NOMO-1 (cell line): ENCODE measurements at regions not wholly inside any gene's neighbourhood (a gene's known extent, or its start where the extent isn't known, plus 50 kb on each side); places are given as distances from the start of the nearest gene placed in this dataset.
"Not testable (repeated sequence)": the region's sequence is repeated elsewhere in the genome, so short reads cannot be mapped to it uniquely, and the experiment has no call there.

ENCODE experiments used
- DNase-seq, 2 experiments: peaks; one replicate each; lab custom pipeline; 2025; ENCODE audit not compliant: unreplicated experiment in 2 of 2; lab: John Stamatoyannopoulos, UW

DNA sequence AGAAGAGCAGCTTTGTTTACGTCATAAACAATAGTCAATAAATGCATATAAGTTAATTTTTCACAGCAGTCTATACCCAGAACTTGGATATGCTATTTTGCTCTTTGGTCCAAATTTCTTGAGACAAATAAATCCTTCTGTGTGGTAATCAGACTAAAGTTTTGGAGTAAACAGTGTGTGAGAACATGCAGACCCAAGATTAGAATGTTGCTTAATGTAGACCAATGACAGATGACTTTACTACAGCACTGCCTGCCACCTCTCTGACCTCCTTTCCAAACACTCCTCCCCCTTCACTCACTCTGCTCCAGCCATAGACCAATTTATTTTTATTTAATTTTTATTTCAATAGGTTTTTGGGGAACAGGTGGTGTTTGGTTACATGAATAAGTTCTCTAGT is 115.3 kb upstream of the TANK start:
- DNase-seq: no peak

DNA sequence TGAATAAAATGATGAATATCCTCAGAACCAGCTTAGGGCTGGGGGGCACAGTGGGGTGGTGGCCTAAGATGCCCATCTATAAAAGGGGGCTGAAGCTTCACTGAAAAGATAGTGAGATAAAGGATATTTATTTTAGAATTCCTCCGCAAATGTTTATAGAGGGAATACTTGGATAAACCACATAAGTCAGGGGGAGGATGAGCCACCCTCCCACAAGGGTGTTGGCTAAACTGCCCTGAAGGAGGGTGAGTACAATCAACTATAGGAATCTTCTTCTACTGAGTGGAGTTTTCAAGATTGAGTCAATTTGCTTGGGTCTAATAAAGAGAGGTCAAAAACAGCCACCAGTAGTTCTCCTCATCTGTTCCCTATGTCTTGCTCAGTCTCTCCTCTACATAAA is 114.5 kb upstream of the TANK start:
- DNase-seq: no peak

DNA sequence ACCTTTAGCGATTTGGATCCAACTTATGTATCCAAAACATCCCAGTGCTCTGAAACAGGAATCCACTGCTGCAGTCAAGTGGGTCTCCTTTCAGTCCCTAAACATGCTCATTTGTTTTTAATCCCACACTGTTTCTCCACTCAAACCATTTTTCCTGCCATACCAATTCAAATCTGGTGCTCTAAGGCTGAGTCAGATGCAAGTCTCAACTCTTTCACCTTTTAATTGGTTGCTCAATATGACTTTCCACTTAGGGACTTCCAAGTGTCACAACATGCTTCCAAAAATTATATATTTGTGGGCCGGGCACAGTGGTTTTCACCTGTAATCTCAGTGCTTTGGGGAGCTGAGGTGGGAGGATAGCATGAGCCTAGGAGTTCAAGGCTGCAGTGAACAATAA is 113.4 kb upstream of the TANK start:
- DNase-seq: no peak

DNA sequence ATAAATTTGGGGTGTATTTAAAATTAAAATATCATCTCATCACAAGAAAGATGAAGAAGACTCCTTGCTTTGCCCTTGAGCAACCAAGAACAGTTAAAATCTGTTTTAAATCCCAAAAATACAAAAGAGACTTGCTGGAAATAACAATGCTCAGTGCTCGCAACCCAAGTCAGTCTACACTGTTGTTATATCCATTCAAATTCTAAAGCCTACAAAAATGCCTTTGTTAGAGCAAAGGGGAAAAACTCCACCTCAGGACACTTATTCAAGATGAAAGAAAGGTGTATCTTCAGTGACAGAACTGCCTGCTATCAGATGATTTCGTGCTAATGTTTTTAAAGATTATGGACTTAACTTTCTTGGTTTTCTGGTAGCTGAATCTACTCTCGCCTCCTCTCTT is 111.9 kb upstream of the TANK start:
- no peak for DNase-seq

DNA sequence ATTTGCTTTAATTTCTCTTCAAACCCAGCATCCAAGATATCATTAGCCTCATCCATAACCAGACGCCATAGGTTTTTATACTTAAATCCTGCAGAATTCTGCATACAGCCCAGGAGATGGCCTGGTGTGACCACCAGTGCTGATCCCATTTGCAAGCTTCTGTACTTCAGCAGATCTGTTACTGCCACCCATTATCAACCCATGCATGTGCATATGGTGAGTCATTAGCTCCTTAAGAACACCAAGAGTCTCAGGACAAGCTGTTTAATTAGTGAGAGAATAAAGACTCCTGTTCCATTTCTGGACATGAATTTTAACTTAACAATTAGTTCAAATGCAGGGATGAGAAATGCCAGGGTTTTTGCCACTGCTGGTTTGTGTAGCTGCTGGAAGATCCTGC is 110.7 kb upstream of the TANK start:
- no peak for DNase-seq

DNA sequence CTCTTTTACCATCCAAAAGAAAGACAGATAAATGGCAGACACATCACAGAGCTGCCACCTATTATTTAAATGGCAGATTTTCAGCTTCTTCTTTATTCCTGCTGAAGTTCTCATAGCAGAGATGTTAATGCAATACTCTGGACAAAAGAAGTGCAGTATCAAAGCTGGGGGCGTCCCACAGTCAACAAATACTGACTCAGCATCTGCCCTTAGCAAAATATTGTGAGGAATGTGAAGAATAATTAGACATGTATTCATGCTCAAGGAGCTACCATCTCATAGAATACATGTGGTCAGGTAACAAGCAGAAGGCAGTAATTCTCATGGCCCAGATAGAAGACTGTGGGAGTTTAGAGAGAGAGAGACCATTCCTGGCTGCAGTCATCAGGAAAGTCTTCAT is 108.0 kb upstream of the TANK start:
- no peak for DNase-seq

DNA sequence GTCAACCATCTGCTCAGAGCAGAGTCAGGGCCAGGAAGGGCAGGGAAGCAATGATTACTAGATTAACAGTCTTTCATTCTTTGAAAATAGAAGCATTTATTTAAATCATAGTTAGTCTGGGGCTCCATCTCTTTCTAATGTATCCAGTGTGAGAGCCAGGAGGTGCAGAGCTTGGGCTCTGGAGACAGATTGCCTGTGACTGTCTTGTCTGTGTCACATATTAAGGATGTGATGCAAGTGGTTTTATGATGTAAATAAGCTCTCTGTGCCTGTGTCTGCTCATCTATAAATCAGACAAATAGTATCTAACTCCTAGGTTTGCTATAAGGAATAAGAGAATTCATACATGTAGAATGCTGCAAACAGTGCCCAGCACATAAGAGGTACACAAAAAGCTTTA is 104.9 kb upstream of the TANK start:
- no peak for DNase-seq

DNA sequence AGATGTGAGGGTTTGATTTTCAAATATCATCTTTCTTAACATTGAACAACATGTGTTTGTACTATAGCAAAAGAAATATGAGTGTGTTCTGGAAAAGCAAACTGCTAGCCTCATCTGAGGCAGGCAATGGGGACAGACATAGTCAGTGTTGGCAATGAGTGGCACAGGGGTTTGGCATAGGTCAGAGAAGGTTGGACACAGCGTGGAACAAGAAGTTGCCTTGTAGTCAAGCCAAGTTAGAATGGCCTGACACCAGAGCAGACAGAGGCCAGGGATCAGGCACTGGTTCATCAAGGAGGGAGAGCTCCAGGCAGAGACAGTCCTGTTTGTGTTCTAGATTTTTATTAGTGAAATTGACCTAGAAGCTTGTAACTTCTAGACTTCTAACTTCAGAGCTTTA is 100.8 kb upstream of the TANK start:
- no peak for DNase-seq

DNA sequence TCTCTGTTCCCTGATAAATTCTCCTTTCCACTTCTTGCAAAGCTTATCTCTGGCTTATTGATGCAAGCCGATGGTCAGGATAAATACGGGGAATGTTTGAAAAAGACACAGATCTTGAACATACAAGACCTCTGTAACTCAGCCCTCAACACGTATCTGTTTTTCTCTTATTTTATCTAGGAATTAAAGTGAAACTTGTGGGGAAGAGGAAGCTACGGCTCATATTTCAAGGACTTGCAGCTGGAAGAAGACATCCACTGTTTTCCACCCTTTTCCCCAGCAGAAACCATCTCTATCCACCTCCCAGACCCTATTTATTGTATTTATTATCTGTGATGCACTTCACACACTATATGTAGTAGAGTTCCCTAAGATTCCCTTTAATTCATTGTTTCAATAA is 98.4 kb upstream of the TANK start:
- DNase-seq: no peak

DNA sequence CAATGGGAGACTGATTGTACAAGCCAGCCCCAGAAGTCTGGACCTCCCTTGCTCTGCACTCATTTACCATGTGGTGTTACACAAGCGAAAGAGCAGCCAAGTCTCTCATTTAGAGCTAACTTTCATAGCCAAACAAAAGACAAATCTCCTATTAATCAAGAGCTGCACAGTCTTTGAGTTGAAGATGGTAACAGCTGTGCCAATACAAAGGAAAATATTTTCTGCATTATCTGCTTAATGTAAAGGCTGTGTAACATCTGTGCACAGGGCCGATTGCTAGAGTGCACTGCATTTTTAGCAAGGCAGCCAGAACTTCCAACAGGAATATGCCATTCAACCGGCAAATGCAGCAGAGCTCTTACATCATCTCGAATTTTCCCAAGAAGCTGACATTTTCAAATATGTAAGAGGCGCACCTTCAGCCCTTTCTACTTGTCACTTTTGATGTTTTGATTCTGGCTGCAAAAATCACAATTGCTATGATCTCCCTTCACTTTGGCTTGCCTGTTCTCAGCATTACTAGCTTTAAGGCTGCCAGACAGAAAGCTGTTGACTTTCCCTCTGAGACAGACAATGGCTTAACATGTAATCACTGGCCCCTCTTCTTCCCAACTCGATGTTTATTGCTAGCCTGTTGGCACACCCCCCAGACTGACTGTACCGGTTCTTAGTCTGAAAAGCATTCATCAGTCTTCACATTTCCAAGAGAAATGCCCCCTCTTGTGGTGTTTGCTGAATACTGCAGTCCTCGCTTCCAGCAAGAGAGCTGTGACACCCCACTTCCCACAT is 96.9 kb upstream of the TANK start:
- peak; percentile 5 to 56 for DNase-seq

DNA sequence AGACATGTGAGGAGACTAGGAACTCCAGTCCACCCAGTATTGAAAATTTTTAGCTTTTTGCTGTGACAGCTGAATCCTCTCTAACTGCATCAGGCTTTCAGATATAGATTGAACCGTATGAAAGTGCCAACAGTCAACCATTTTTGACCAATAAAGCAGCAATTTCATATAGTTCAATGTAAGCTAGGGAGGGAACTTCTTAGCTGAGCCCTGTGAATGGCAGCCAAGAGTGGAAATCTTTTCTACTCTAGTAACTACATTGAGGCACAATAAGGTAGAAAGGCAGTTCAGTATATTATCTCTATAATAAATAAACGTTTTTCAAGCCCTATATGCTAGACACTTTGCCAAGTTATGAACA is 96.3 kb upstream of the TANK start:
- no peak for DNase-seq

DNA sequence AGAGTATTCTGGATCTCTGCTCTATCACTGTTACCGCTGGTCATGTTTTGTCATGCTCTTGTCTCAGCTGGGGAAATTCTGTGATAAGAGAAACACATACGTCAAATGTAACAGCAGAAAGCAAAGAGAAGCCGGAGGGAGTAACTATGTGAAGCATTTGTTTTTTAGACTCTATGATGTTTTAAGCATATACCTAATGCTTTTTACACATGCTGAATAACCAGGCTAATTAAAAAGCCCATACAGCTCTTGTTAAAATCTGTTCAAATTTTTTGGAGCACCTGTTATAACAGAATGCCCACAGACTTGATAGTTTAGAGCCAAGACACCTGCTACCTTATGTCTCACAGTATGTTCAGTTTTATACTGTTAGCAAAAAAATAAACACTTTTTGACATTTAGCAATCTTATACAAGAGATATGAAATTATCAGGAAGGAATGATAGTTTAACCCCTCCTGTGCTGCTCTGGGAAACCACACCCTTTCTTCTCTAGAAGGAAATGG is 92.3 kb upstream of the TANK start:
- DNase-seq: no peak

DNA sequence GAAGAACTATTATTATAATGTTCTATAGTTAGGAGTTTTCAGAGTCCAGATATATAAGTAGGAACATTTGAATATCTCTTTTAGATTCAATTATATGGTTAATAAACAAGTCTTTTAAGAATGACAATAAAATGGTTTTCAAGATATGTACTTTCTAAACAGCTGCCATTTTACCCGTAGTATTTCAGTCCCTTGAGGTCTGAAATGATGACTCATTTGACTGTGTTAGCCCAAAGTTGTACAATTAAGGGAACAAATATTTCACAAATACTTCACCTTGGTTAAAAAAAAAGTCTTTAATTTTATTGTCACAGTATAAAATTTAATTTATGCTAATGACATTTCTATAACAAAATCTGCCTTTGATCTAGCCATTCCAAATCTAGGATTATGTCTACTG is 91.6 kb upstream of the TANK start:
- DNase-seq: peak in 1 of 2 experiments; percentile 3

DNA sequence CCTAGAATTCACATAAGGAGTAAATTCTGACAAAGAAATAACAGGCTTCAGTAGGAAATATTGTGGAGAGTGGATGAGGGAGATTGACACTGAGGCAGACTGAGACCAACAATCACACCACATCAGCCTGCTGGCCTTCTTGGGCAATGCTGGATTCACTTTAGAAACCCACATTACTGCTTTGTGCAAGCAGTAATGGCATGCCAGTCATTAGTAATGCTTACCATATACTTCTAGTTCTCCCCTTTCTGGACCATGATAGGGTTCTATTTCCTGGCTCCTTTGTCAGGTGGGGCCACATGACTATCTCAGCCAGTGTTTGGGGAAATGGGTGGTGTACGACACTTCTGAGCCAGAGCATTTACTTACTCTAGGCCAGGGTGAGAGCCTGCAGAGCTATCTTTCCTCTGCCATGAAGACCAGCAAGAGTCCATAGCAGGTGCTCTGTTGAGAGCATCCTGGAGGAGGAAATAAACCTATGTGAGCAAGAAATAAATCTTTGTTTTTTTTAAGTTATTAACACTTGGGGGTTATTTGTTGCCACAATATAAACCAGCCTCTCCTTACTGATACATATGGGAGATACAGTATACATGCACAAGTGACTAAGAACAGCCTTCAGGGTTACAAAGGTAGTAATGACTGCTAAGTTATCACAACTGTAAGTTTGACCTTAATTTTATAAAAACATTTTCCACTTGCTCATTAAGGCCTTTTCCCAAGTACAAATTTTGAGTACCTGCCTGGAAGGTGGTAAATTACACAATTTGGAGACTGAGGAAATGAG is 89.3 kb upstream of the TANK start:
- DNase-seq: no peak

DNA sequence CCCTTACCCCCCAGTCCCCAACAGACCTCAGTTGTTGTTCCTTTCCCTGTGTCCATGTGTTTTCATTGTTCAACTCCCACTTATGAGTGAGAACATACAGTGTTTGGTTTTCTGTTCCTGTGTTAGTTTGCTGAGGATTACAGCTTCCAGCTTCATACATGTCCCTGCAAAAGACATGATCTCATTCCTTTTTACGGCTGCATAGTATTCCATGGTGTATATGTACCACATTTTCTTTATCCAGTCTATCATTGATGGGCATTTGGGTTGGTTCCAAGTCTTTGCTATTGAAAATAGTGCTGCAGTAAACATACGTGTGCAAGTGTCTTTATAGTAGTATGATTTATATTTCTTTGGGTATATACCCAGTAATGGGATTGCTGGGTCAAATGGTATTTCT is 87.8 kb upstream of the TANK start:
- not testable (repeated sequence) for DNase-seq

DNA sequence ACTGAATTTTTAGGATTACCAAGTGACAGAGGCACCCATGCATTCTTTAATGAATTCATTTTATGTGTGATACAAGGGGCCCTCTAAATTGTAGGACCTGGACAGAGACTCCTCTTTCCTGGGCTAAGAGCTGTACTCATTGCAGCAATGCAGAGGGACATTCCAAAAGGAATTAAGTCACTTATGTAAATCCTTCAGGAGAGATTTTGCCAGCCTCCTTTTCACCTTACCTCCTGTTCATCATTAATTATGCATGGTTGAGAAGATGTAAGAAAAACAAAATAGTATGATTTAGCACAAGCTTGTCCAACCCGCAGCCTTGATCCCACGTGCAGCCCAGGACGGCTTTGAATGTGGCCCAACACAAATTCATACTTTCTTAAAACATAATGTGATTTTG is 84.5 kb upstream of the TANK start:
- DNase-seq: no peak

DNA sequence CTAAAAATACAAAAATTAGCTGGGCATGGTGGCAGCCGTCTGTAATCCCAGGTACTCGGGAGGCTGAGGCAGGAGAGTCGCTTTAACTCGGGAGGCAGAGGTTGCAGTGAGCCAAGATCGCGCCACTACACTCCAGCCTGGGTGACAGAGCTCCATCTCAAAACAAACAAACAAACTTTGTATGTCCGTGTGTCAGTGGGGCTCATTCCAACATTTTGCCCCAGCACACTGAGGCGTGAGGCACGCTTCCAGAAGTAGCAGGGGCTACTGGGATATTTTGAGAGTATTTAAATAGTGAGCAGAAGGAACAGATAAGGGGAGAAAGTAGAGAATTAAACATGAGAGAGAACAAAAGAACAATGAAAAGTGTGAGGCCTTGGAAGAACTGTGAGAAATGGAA is 83.3 kb upstream of the TANK start:
- no peak for DNase-seq

DNA sequence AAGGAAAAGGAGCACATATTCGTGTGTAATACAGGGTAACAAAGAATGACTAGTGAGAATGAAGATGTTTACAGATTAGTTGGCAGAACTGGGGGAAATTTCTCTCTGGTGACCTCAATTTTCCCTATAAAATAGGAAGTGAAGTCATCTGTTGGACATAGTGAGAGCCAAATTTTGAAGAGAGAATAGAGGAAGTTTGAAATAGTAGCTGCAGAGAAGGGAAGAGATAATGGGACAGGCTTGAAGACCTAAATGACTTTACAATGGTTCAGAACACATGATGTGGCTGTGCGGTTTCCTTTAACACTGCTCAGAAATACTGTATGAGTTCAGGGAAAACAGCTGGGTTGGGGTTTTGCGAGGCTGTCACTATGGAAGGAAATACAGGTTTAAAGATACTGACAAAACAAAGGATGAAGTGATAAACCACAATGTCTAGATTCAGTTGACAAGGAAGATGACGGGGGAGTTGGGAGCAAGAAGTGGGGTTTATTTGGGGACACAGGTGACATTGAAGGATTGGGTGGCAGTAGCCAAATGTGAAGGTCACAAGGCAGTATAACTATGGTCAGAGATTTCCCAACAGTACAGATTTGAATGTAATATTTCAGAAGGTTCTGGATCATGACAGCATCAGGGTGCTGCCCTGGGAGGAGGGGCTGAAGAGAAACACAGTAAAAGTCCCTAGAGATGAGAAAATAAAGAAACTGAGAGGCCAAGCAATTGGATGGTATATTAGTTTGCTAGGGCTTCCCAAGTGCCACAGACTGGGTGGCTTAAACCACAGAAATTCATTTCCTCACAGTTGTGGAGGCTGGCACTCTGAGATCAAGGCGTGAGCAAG is 82.6 kb upstream of the TANK start:
- peak; percentile 76 to 91 for DNase-seq

DNA sequence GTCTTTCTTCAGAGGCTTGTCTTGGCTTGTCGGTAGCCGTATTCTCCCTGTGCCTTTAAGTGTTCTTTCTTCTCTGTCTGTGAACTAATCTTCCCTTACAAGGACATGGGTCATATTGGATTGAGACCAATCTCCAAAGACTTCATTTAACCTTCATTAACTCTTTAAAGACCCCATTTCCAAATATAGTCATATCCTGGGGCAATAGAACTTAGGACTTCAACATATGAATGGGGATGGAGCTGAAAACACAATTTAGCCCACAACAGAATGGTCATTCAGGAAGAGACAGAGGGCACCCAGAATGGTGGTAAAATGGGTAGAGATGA is 82.1 kb upstream of the TANK start:
- no peak for DNase-seq

DNA sequence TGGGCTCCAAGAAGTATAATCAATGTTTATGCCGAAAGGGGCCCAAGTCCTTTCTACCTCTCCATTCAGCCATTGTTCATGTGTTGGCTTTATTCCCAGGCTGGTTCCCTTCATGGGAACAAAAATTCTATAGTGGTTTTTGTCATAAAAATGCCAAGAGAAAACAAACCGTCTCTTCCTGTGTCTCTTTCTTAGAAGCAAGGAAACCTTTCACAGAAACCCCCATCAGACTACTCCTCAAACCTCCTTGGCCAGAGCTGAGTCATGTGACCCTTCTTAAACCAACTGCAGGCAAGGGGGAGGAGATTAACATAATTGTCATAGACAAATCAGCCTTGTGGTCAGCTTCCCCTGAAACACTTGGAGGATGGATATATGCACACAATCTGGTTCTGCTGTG is 75.1 kb upstream of the TANK start:
- no peak for DNase-seq

DNA sequence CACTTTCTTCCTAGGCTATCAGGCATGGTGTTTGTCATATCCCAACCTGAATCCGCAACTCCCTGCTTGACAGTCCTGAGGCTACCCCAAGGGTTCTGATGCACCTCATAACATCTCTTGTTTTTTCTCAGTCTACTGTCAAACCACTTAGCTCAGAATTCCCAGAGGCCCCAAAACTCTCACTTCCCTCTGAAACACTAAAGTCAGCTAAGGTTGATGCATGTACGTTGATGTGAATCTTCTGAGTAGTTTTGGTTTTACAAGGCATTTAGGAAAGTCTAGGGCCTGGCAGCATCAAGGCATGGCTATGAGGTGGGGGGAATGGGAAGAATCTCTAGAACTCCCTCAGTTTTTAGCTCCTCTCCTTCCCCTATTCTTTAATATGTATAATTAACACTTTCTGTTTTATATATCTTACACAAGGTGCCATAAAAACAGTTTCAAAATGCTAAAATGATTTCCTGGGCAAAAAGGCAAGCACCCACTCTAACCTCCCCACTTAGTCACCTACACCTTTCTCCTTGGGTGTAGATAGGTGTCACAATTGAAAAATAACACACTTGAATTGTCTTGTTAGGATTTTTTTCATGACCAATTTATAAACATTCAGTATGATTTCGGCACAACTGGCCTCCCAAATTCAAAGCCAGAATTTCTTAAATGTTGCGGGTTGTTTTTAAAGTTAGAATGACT is 71.4 kb upstream of the TANK start:
- no peak for DNase-seq
